ENCODE measurements at regions not wholly inside any gene's neighbourhood (a gene's known extent, or its start where the extent isn't known, plus 50 kb on each side); places are given as distances from the start of the nearest gene placed in this dataset.

- H2AFZ ChIP-seq (ENCODE audit: control insufficient read depth, low read length), result no peak overlapping the region
- no peaks in the 10 kb centered on the region for H3K9me3 ChIP-seq (ENCODE audit: control insufficient read depth, low read depth, low read length)
- no peaks in the 10 kb centered on the region for H4K20me1 ChIP-seq (ENCODE audit: control insufficient read depth, extremely low read depth, insufficient read depth, low read length)
- no peaks in the 10 kb centered on the region for H3K4me1 ChIP-seq (ENCODE audit: control insufficient read depth, extremely low read depth, insufficient read depth, low read length)
- H3K9me1 ChIP-seq (ENCODE audit: control insufficient read depth, extremely low read depth, insufficient read depth, low read length), result no peaks in the 10 kb centered on the region
- no peaks in the 10 kb centered on the region for H3K79me2 ChIP-seq (ENCODE audit: control insufficient read depth, insufficient read depth, low read length)
- DNase-seq (ENCODE audit: low read depth, low spot score), result no peak
- FAIRE-seq, result no peak
- H3K4me2 ChIP-seq (ENCODE audit: control insufficient read depth, extremely low read depth, insufficient read depth, low read depth, low read length), result no peak overlapping the region
- H3K36me3 ChIP-seq (ENCODE audit: control insufficient read depth in 2 of 2, extremely low read depth in 1 of 2, insufficient read depth in 2 of 2, low read length in 2 of 2), result no peaks in the 10 kb centered on the region
- H3K27ac ChIP-seq (ENCODE audit: control insufficient read depth, insufficient read depth, low read length), result no peak overlapping the region
- H3K4me3 ChIP-seq (ENCODE audit: control insufficient read depth in 2 of 3, extremely low read depth in 1 of 3, insufficient read depth in 2 of 3, low read depth in 1 of 3, low read length in 3 of 3), result no peak overlapping the region
- TF ChIP-seq EZH2 (IDR thresholded peaks at IDR 0.05; ENCODE audit: low read length) (no peak), CTCF (optimal IDR thresholded peaks at IDR 0.05 in 1 of 3, IDR thresholded peaks at IDR 0.05 in 1 of 3, conservative IDR thresholded peaks at IDR 0.05 in 1 of 3; ENCODE audit: extremely low read depth in 1 of 3, insufficient read depth in 2 of 3, low read length in 3 of 3) (no peak)
- dilution Hi-C loops (cut with MboI; ENCODE audit: extremely low pct_ligation_motif_present, low sequenced_read_pairs), result no loop called here
- no peaks in the 10 kb centered on the region for H3K27me3 ChIP-seq (ENCODE audit: control insufficient read depth, extremely low read depth, insufficient read depth, low read length)
- H3K9ac ChIP-seq (ENCODE audit: control insufficient read depth, extremely low read depth, insufficient read depth, low read length), result no peak overlapping the region
Observed at GRCh38 chr4:133003169-133003568, 145.9 kb upstream of the PCDH10 start.

GRCh38 chr4:133014473-133015135, 134.5 kb upstream of the PCDH10 start:
- H3K9ac ChIP-seq (ENCODE audit: control insufficient read depth, extremely low read depth, insufficient read depth, low read length), result no peak overlapping the region
- no peak overlapping the region for H2AFZ ChIP-seq (ENCODE audit: control insufficient read depth, low read length)
- no peaks in the 10 kb centered on the region for H3K9me1 ChIP-seq (ENCODE audit: control insufficient read depth, extremely low read depth, insufficient read depth, low read length)
- DNase-seq (ENCODE audit: low read depth, low spot score), result no peak
- no peak overlapping the region for H3K27ac ChIP-seq (ENCODE audit: control insufficient read depth, insufficient read depth, low read length)
- TF ChIP-seq EZH2 (IDR thresholded peaks at IDR 0.05; ENCODE audit: low read length), result no peak
- TF ChIP-seq CTCF (optimal IDR thresholded peaks at IDR 0.05 in 1 of 3, IDR thresholded peaks at IDR 0.05 in 1 of 3, conservative IDR thresholded peaks at IDR 0.05 in 1 of 3; ENCODE audit: extremely low read depth in 1 of 3, insufficient read depth in 2 of 3, low read length in 3 of 3), result no peak
- no peak overlapping the region for H3K4me2 ChIP-seq (ENCODE audit: control insufficient read depth, extremely low read depth, insufficient read depth, low read depth, low read length)
- dilution Hi-C loops (cut with MboI; ENCODE audit: extremely low pct_ligation_motif_present, low sequenced_read_pairs), result no loop called here
- H3K79me2 ChIP-seq (ENCODE audit: control insufficient read depth, insufficient read depth, low read length), result no peaks in the 10 kb centered on the region
- no peak for FAIRE-seq
- H4K20me1 ChIP-seq (ENCODE audit: control insufficient read depth, extremely low read depth, insufficient read depth, low read length), result no peaks in the 10 kb centered on the region
- H3K4me1 ChIP-seq (ENCODE audit: control insufficient read depth, extremely low read depth, insufficient read depth, low read length), result no peaks in the 10 kb centered on the region
- H3K9me3 ChIP-seq (ENCODE audit: control insufficient read depth, low read depth, low read length), result no peaks in the 10 kb centered on the region
- no peak overlapping the region for H3K4me3 ChIP-seq (ENCODE audit: control insufficient read depth in 2 of 3, extremely low read depth in 1 of 3, insufficient read depth in 2 of 3, low read depth in 1 of 3, low read length in 3 of 3)
- no peaks in the 10 kb centered on the region for H3K27me3 ChIP-seq (ENCODE audit: control insufficient read depth, extremely low read depth, insufficient read depth, low read length)
- no peaks in the 10 kb centered on the region for H3K36me3 ChIP-seq (ENCODE audit: control insufficient read depth in 2 of 2, extremely low read depth in 1 of 2, insufficient read depth in 2 of 2, low read length in 2 of 2)
